ENCODE measurements at regions not wholly inside any gene's neighbourhood (a gene's known extent, or its start where the extent isn't known, plus 50 kb on each side); places are given as distances from the start of the nearest gene placed in this dataset.

GRCh38 chr3:106275592-106275991 lies 406.8 kb upstream of the CBLB start:
- TF ChIP-seq CTCF (IDR thresholded peaks at IDR 0.05; ENCODE audit: low read length) (no peak), EZH2 (IDR thresholded peaks at IDR 0.05; ENCODE audit: borderline replicate concordance, low read length) (no peak)

All from OCI-LY1 (cell line).